ENCODE measurements at regions not wholly inside any gene's neighbourhood (a gene's known extent, or its start where the extent isn't known, plus 50 kb on each side); places are given as distances from the start of the nearest gene placed in this dataset.

DNA sequence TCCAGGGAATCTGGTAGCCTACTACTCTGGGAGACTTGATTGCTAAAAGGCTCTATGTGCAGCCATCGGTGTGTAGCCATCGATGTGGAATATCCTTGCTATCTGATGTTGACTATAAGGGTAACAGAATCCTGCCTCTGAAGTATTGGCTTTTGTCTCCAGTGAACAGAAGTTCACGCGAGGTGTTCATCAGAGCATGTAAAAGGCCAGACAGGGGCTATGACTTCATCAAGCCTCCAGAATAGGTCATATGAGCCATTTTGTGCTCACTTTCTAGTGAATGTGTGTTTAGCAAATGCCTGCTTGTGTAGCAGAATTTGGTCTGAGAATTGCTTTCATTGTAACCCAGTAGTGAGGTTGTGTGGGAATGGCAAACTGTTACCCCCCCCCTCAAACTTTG, 66.8 kb upstream of the RAD23B start:
- TF ChIP-seq POLR2AphosphoS5 (IDR thresholded peaks at IDR 0.05) (no peak), POLR2A (IDR thresholded peaks at IDR 0.05) (no peak), EP300 (IDR thresholded peaks at IDR 0.05) (no peak)
